GM12878 (cell line): ENCODE measurements at regions not wholly inside any gene's neighbourhood (a gene's known extent, or its start where the extent isn't known, plus 50 kb on each side); places are given as distances from the start of the nearest gene placed in this dataset.

Experiments
- HDAC6 ChIP-seq: fragments of 200-600 bp; sonication (generic); IDR thresholded peaks from one replicate; pipeline ENCODE4 v1.8.0; 2017; ENCODE audit warnings: antibody characterized with exemption; ENCODE audit not compliant: unreplicated experiment
- KAT2A ChIP-seq: conservative IDR thresholded peaks from 2 replicates; pipeline ENCODE4 v1.6.1; 2011; ENCODE audit warnings: low read depth, low read length; ENCODE audit not compliant: control insufficient read depth
- PKNOX1 ChIP-seq: fragments of 450-650 bp; IDR thresholded peaks from 2 replicates; pipeline ENCODE4 v1.6.1; 2016; ENCODE audit warnings: mild to moderate bottlenecking
- POLR2A ChIP-seq: IDR thresholded peaks from 2 replicates; pipeline ENCODE4 v1.6.1; 2011; ENCODE audit warnings: low read depth, mild to moderate bottlenecking, low read length
- POLR2AphosphoS5 ChIP-seq: IDR thresholded peaks from 2 replicates; pipeline ENCODE4 v1.6.1; 2011; ENCODE audit warnings: mild to moderate bottlenecking, low read length, inconsistent platforms
- RAD21 ChIP-seq: IDR thresholded peaks from 2 replicates; pipeline ENCODE4 v1.6.1; 2011; ENCODE audit warnings: mild to moderate bottlenecking, low read depth, low read length, moderate library complexity; ENCODE audit not compliant: insufficient read depth
- STAT1 ChIP-seq: fragments of 450-650 bp; conservative IDR thresholded peaks from 2 replicates; pipeline ENCODE4 v1.6.1; 2014; ENCODE audit warnings: antibody characterized with exemption, mild to moderate bottlenecking
- ZSCAN29 ChIP-seq: fragments of 450-650 bp; IDR thresholded peaks from 2 replicates; pipeline ENCODE4 v1.6.1; 2017; ENCODE audit warnings: mild to moderate bottlenecking, moderate library complexity

- TF ChIP-seq RAD21, result no peak
- TF ChIP-seq KAT2A, result no peak
- TF ChIP-seq STAT1, result no peak
- no peak for TF ChIP-seq POLR2AphosphoS5
- TF ChIP-seq PKNOX1, result no peak
- TF ChIP-seq POLR2A, result no peak
- no peak for TF ChIP-seq HDAC6
- TF ChIP-seq ZSCAN29, result no peak
Observed at GRCh38 chr22:48836673-48837340, 990.9 kb downstream of the BRD1 start.
